BLaER1 (cell line): ENCODE measurements at regions not wholly inside any gene's neighbourhood (a gene's known extent, or its start where the extent isn't known, plus 50 kb on each side); places are given as distances from the start of the nearest gene placed in this dataset.
A peak's percentile ranks its signal among the peaks of the same experiment; 100 is the strongest.
"Not testable (repeated sequence)": the region's sequence is repeated elsewhere in the genome, so short reads cannot be mapped to it uniquely, and the experiment has no call there.

ENCODE experiments used
- H3K27ac ChIP-seq: shearing (Covaris generic); formaldehyde crosslinking; 2 replicates; pipeline ENCODE4 v1.8.1; 2022
- H3K27me3 ChIP-seq: shearing (Covaris generic); formaldehyde crosslinking; 2 replicates; pipeline ENCODE4 v1.8.1; 2022
- H3K36me3 ChIP-seq: shearing (Covaris generic); formaldehyde crosslinking; 2 replicates; pipeline ENCODE4 v1.8.1; 2022
- H3K4me1 ChIP-seq: shearing (Covaris generic); formaldehyde crosslinking; 2 replicates; pipeline ENCODE4 v1.8.1; 2022
- H3K4me2 ChIP-seq: shearing (Covaris generic); formaldehyde crosslinking; 2 replicates; pipeline ENCODE4 v1.8.1; 2022
- H3K4me3 ChIP-seq: shearing (Covaris generic); formaldehyde crosslinking; 2 replicates; pipeline ENCODE4 v1.8.1; 2022
- H3K9ac ChIP-seq: shearing (Covaris generic); formaldehyde crosslinking; 2 replicates; pipeline ENCODE4 v1.8.1; 2022
- H3K9me3 ChIP-seq: shearing (Covaris generic); formaldehyde crosslinking; 2 replicates; pipeline ENCODE4 v1.8.1; 2022
- H4K20me1 ChIP-seq: shearing (Covaris generic); formaldehyde crosslinking; 2 replicates; pipeline ENCODE4 v1.8.1; 2022
- Cebpa-rat ChIP-seq: shearing (Covaris generic); IDR thresholded peaks from 2 replicates; pipeline ENCODE4 v1.8.1; 2022

GRCh38 chr2:47964277-47964676 lies 58.0 kb upstream of the FBXO11 start:
- no peak overlapping the region for H3K27ac ChIP-seq
- H3K4me3 ChIP-seq: no peak overlapping the region
- H3K9ac ChIP-seq: no peak overlapping the region
- H3K4me1 ChIP-seq: no peaks in the 10 kb centered on the region
- H4K20me1 ChIP-seq: no peaks in the 10 kb centered on the region
- no peaks in the 10 kb centered on the region for H3K36me3 ChIP-seq
- TF ChIP-seq Cebpa-rat: no peak
- peaks cover 6% of the 10 kb centered on the region; the same call in 1 of the 2 replicates for H3K9me3 ChIP-seq
- H3K4me2 ChIP-seq: no peak overlapping the region
- H3K27me3 ChIP-seq: no peaks in the 10 kb centered on the region

DNA sequence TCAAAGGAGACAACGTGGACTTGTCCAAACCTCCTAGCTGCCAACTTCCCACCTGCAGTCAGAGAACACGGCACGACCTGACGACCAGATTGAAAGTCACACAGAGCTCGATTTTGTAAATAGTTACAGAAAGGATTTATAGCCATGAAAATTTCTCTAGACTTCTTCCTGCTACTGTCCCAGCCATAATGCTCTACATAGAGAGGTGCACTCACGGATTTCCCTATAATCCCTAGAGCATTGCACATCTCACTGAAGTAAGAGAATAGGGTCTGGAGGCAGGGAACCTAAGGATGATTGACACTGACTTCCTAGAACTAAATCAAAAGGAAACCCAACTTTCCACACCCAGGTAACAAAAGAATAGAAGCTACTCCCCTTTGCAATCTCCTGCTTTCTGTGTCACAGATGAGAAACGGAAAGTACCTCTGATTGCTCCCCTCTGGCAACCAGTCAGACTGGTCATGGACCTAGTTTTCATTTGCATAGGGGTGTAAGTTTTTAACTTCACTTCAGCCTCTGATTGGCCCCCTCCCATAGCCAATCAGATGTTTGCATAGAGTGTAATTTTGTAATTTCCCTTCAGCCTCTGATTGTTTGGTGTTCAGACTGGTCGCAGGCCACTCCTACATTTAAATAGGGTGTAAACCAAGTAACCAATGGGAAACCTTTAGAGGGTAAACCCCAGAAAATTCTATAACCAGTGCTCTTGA lies 58.6 kb upstream of the FBXO11 start:
- H4K20me1 ChIP-seq: no peaks in the 10 kb centered on the region
- no peak overlapping the region for H3K27ac ChIP-seq
- H3K4me2 ChIP-seq: no peak overlapping the region
- H3K4me1 ChIP-seq: no peaks in the 10 kb centered on the region
- H3K4me3 ChIP-seq: no peak overlapping the region
- H3K36me3 ChIP-seq: no peaks in the 10 kb centered on the region
- peaks cover 6% of the 10 kb centered on the region; the same call in 1 of the 2 replicates for H3K9me3 ChIP-seq
- no peak for TF ChIP-seq Cebpa-rat
- no peak overlapping the region for H3K9ac ChIP-seq
- no peaks in the 10 kb centered on the region for H3K27me3 ChIP-seq

GRCh38 chr2:47976728-47977127 lies 70.4 kb upstream of the FBXO11 start:
- not testable (repeated sequence) for H3K4me2 ChIP-seq, H3K9me3 ChIP-seq

GRCh38 chr2:47984041-47984440 lies 77.7 kb upstream of the FBXO11 start:
- H3K4me1 ChIP-seq: peaks cover 11% of the 10 kb centered on the region

More at GRCh38 chr2:47976728-47977127, 70.4 kb upstream of the FBXO11 start:
- H3K9ac ChIP-seq, H4K20me1 ChIP-seq, H3K27ac ChIP-seq, H3K36me3 ChIP-seq, H3K4me3 ChIP-seq, H3K27me3 ChIP-seq, H3K4me1 ChIP-seq: not testable (repeated sequence)

GRCh38 chr2:47990503-47990902 lies 84.2 kb upstream of the FBXO11 start:
- H3K9ac ChIP-seq: no peak overlapping the region
- no peak overlapping the region for H3K4me2 ChIP-seq
- H3K9me3 ChIP-seq: no peaks in the 10 kb centered on the region
- H3K36me3 ChIP-seq: no peaks in the 10 kb centered on the region
- no peak overlapping the region for H3K27ac ChIP-seq
- no peaks in the 10 kb centered on the region for H3K27me3 ChIP-seq
- no peaks in the 10 kb centered on the region for H4K20me1 ChIP-seq
- no peaks in the 10 kb centered on the region for H3K4me1 ChIP-seq
- no peak for TF ChIP-seq Cebpa-rat
- H3K4me3 ChIP-seq: no peak overlapping the region

More at GRCh38 chr2:47984041-47984440, 77.7 kb upstream of the FBXO11 start:
- Histone ChIP-seq H3K27me3 (no peaks in the 10 kb centered on the region), H3K9ac (no peak overlapping the region), H3K9me3 (0 out of 2 replicates have a peak, but pooled peaks cover 5% of the 10 kb centered on the region), H4K20me1 (no peaks in the 10 kb centered on the region), H3K36me3 (no peaks in the 10 kb centered on the region), H3K4me2 (peak overlapping the region; percentile 51), H3K27ac (no peak overlapping the region), H3K4me3 (no peak overlapping the region)
- no peak for TF ChIP-seq Cebpa-rat

- no peaks in the 10 kb centered on the region for H3K27me3 ChIP-seq
- no peaks in the 10 kb centered on the region for H3K4me1 ChIP-seq
- no peak overlapping the region for H3K4me3 ChIP-seq
- no peak overlapping the region for H3K27ac ChIP-seq
- no peak overlapping the region for H3K9ac ChIP-seq
- no peak overlapping the region for H3K4me2 ChIP-seq
- no peaks in the 10 kb centered on the region for H3K9me3 ChIP-seq
- no peaks in the 10 kb centered on the region for H4K20me1 ChIP-seq
- no peaks in the 10 kb centered on the region for H3K36me3 ChIP-seq
- TF ChIP-seq Cebpa-rat: no peak
Measured at GRCh38 chr2:47992671-47993070, 86.4 kb upstream of the FBXO11 start.

DNA sequence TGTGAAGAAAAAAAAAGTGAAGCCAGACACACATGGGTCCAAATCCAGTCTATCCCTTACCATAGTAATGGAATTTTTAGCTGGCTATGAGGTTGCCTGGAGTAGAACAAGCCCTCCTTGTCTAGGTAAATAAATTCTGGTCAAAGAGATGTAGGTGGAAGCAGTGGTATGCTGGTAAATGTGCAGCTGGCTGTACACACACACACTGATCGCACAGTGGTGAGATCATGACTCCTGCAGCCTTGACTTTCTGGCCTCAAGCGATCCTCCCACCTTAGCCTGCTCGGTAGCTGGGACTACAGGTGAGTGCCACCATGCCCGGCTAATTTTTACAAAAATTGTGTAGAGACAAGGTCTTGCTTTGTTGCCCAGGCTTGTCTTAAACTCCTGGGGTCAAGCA lies 90.5 kb upstream of the FBXO11 start:
- Histone ChIP-seq H3K27ac (no peak overlapping the region), H3K4me1 (no peaks in the 10 kb centered on the region), H3K27me3 (no peaks in the 10 kb centered on the region), H3K36me3 (no peaks in the 10 kb centered on the region), H3K4me3 (no peak overlapping the region), H3K4me2 (no peak overlapping the region), H3K9me3 (no peaks in the 10 kb centered on the region), H3K9ac (no peak overlapping the region), H4K20me1 (no peaks in the 10 kb centered on the region)
- no peak for TF ChIP-seq Cebpa-rat

DNA sequence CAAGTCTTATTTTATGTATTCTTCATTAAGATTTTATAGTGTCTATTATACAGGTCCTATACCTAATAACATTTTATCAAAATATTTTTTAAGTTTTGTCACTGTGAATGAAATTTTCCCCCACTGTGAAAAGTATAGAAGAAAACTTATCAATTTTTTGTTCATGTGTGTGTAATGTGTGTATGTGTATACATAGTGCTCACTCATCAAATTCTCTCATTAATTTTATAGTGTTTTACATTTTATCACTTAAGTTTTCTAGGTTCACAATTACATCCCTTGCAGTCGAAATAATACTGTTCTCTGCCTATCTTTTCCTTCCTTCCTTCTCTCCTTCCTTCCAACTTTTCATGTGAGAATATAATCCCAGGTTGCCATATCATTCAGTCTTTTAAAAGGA lies 93.2 kb upstream of the FBXO11 start:
- TF ChIP-seq Cebpa-rat: no peak
- Histone ChIP-seq H3K4me2 (no peak overlapping the region), H3K36me3 (no peaks in the 10 kb centered on the region), H3K4me3 (no peak overlapping the region), H3K27me3 (no peaks in the 10 kb centered on the region), H4K20me1 (no peaks in the 10 kb centered on the region), H3K9me3 (no peaks in the 10 kb centered on the region), H3K4me1 (no peaks in the 10 kb centered on the region), H3K27ac (no peak overlapping the region), H3K9ac (no peak overlapping the region)

GRCh38 chr2:48001498-48001897 lies 95.2 kb upstream of the FBXO11 start:
- no peak overlapping the region for H3K4me3 ChIP-seq
- H3K36me3 ChIP-seq: no peaks in the 10 kb centered on the region
- H3K4me1 ChIP-seq: no peaks in the 10 kb centered on the region
- no peak overlapping the region for H3K9ac ChIP-seq
- no peaks in the 10 kb centered on the region for H4K20me1 ChIP-seq
- H3K27ac ChIP-seq: no peak overlapping the region
- no peak for TF ChIP-seq Cebpa-rat
- H3K27me3 ChIP-seq: no peaks in the 10 kb centered on the region
- no peak overlapping the region for H3K4me2 ChIP-seq
- 0 out of 2 replicates have a peak, but pooled peaks cover 8% of the 10 kb centered on the region for H3K9me3 ChIP-seq

DNA sequence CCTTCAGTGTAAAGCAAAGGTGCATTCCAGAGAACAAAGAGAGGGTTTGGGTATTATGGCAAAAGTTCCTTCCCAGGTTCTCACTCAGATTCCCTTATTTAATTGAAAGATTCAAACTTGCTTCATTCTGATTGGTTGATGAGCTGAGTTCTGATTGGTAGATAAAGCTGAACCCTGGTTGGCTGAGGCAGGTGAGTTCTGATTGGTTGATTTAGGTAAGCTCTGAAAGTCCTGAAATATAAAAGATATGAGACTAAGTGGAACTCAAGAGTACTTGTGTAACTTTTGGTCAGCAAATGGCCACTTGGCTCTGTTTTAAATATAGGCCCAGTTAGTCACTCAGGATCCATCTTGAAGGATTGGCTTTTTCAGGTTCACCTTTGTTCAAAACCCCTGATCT lies 99.8 kb upstream of the FBXO11 start:
- H3K9ac ChIP-seq: no peak overlapping the region
- TF ChIP-seq Cebpa-rat: no peak

More for the DNA sequence above, 99.8 kb upstream of the FBXO11 start:
- Histone ChIP-seq H3K27ac (no peak overlapping the region), H3K27me3 (no peaks in the 10 kb centered on the region), H3K4me3 (no peak overlapping the region), H3K4me1 (no peaks in the 10 kb centered on the region), H3K9me3 (0 out of 2 replicates have a peak, but pooled peaks cover 8% of the 10 kb centered on the region), H3K36me3 (no peaks in the 10 kb centered on the region), H4K20me1 (no peaks in the 10 kb centered on the region), H3K4me2 (no peak overlapping the region)
